ENCODE measurements at regions not wholly inside any gene's neighbourhood (a gene's known extent, or its start where the extent isn't known, plus 50 kb on each side); places are given as distances from the start of the nearest gene placed in this dataset.
"Not testable (repeated sequence)": the region's sequence is repeated elsewhere in the genome, so short reads cannot be mapped to it uniquely, and the experiment has no call there.

- no peak for DNase-seq (ENCODE audit: low read depth)
- TF ChIP-seq, protein P1, sequence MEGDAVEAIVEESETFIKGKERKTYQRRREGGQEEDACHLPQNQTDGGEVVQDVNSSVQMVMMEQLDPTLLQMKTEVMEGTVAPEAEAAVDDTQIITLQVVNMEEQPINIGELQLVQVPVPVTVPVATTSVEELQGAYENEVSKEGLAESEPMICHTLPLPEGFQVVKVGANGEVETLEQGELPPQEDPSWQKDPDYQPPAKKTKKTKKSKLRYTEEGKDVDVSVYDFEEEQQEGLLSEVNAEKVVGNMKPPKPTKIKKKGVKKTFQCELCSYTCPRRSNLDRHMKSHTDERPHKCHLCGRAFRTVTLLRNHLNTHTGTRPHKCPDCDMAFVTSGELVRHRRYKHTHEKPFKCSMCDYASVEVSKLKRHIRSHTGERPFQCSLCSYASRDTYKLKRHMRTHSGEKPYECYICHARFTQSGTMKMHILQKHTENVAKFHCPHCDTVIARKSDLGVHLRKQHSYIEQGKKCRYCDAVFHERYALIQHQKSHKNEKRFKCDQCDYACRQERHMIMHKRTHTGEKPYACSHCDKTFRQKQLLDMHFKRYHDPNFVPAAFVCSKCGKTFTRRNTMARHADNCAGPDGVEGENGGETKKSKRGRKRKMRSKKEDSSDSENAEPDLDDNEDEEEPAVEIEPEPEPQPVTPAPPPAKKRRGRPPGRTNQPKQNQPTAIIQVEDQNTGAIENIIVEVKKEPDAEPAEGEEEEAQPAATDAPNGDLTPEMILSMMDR (IDR thresholded peaks at IDR 0.05; ENCODE audit: insufficient read depth, low read depth, low read length, missing control alignments) = no peak
- H3K4me3 ChIP-seq (ENCODE audit: low read depth, low read length) = no peak overlapping the region
Measured at GRCh38 chr14:86086962-86087361, 557.0 kb downstream of the FLRT2 start.

- no peak for DNase-seq (ENCODE audit: low read depth)
- TF ChIP-seq, protein P1 (IDR thresholded peaks at IDR 0.05; ENCODE audit: insufficient read depth, low read depth, low read length, missing control alignments) = no peak
- no peak overlapping the region for H3K4me3 ChIP-seq (ENCODE audit: low read depth, low read length)
Measured at GRCh38 chr14:86084097-86084496, 554.2 kb downstream of the FLRT2 start.

- TF ChIP-seq, protein P1 (IDR thresholded peaks at IDR 0.05; ENCODE audit: insufficient read depth, low read depth, low read length, missing control alignments) = no peak
- no peak for DNase-seq (ENCODE audit: low read depth)
- no peak overlapping the region for H3K4me3 ChIP-seq (ENCODE audit: low read depth, low read length)
Measured at GRCh38 chr14:86083616-86084015, 553.7 kb downstream of the FLRT2 start.

GRCh38 chr14:86072116-86072894, 542.4 kb downstream of the FLRT2 start:
- DNase-seq (ENCODE audit: low read depth) = no peak
- TF ChIP-seq, protein P1 (IDR thresholded peaks at IDR 0.05; ENCODE audit: insufficient read depth, low read depth, low read length, missing control alignments) = no peak
- H3K4me3 ChIP-seq (ENCODE audit: low read depth, low read length) = no peak overlapping the region

GRCh38 chr14:86066651-86067050, 536.7 kb downstream of the FLRT2 start:
- TF ChIP-seq, protein P1 (IDR thresholded peaks at IDR 0.05; ENCODE audit: insufficient read depth, low read depth, low read length, missing control alignments) = no peak
- H3K4me3 ChIP-seq (ENCODE audit: low read depth, low read length) = no peak overlapping the region
- no peak for DNase-seq (ENCODE audit: low read depth)

DNA sequence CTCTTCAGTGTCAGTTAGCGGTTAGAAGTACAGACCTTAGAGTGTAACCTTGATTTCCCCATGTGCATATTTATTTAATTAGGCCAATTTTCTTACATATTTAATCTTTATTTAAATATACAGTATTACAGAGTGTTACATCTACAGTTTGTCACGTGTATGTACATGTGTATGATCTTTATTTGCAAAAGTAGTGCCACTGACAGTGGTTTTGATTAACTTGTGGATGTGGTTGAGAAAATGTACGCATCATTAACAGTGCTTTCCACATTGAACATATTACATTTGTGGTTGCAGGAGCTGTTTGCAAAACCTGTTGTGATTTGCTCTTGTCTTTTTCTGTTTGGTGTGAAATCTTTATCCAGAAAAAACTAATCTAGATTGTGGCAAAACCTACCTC, 535.5 kb downstream of the FLRT2 start:
- no peak for DNase-seq (ENCODE audit: low read depth)
- no peak overlapping the region for H3K4me3 ChIP-seq (ENCODE audit: low read depth, low read length)
- TF ChIP-seq, protein P1 (IDR thresholded peaks at IDR 0.05; ENCODE audit: insufficient read depth, low read depth, low read length, missing control alignments) = no peak

- not testable (repeated sequence) for DNase-seq (ENCODE audit: low read depth); H3K4me3 ChIP-seq (ENCODE audit: low read depth, low read length)
Measured at GRCh38 chr14:86064595-86064994, 534.7 kb downstream of the FLRT2 start.

All from GM12865 (cell line).